C4-2B (cell line): ENCODE measurements at regions not wholly inside any gene's neighbourhood (a gene's known extent, or its start where the extent isn't known, plus 50 kb on each side); places are given as distances from the start of the nearest gene placed in this dataset.

Experiments used
- H3K27ac ChIP-seq: fragments of 450-650 bp; 2 replicates; pipeline ENCODE4 v1.5.1; 2017
- ZFX ChIP-seq: fragments of 450-650 bp; IDR thresholded peaks from 2 replicates; pipeline ENCODE4 v1.6.1; 2017
- TF ChIP-seq, protein P1 (sequence below): fragments of 450-650 bp; conservative IDR thresholded peaks from 2 replicates; pipeline ENCODE4 v1.5.1; 2017; ENCODE audit warnings: mild to moderate bottlenecking

DNA sequence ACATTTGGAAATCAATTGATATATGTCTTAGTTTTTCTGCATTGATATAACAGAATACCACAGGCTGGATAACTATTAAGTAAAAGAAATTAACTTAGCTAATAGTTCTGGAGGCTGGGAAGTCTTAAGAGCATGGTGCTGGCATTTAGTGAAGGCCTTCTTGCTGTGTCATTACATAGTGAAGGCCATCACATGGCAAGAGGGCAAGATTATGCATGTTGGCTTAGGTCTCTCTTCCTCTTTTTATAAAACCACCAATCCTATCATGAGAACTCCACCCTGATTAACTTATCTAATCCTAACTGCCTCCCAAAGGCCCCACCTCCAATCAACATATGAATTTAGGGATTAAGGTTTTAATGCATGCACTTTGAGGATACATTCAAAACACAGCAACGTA, 225.5 kb upstream of the VRK2 start:
- H3K27ac ChIP-seq = no peak overlapping the region
- TF ChIP-seq, protein P1, sequence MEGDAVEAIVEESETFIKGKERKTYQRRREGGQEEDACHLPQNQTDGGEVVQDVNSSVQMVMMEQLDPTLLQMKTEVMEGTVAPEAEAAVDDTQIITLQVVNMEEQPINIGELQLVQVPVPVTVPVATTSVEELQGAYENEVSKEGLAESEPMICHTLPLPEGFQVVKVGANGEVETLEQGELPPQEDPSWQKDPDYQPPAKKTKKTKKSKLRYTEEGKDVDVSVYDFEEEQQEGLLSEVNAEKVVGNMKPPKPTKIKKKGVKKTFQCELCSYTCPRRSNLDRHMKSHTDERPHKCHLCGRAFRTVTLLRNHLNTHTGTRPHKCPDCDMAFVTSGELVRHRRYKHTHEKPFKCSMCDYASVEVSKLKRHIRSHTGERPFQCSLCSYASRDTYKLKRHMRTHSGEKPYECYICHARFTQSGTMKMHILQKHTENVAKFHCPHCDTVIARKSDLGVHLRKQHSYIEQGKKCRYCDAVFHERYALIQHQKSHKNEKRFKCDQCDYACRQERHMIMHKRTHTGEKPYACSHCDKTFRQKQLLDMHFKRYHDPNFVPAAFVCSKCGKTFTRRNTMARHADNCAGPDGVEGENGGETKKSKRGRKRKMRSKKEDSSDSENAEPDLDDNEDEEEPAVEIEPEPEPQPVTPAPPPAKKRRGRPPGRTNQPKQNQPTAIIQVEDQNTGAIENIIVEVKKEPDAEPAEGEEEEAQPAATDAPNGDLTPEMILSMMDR = no peak
- no peak for TF ChIP-seq ZFX

DNA sequence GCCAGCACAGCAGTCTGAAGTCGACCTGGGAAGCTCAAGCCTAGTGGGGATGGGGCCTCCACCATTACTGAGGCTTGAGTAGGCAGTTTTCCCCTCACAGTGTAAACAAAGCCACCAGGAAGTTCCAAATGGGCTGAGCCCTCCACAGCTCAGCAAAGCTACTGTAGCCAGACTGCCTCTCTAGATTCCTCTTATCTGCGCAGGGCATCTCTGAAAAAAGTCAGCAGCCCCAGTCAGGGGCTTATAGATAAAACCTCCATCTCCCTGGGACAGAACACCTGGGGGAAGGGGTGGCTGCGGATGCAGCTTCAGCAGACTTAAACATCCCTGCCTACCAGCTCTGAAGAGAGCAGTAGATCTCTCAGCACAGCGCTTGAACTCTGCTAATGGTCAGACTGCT, 218.4 kb upstream of the VRK2 start:
- TF ChIP-seq, protein P1 = no peak
- no peak for TF ChIP-seq ZFX

GRCh38 chr2:57834666-57835065, 211.9 kb upstream of the VRK2 start:
- H3K27ac ChIP-seq = no peak overlapping the region
- TF ChIP-seq, protein P1 = no peak
- TF ChIP-seq ZFX = no peak

More for the DNA sequence above, 218.4 kb upstream of the VRK2 start:
- H3K27ac ChIP-seq = no peak overlapping the region

DNA sequence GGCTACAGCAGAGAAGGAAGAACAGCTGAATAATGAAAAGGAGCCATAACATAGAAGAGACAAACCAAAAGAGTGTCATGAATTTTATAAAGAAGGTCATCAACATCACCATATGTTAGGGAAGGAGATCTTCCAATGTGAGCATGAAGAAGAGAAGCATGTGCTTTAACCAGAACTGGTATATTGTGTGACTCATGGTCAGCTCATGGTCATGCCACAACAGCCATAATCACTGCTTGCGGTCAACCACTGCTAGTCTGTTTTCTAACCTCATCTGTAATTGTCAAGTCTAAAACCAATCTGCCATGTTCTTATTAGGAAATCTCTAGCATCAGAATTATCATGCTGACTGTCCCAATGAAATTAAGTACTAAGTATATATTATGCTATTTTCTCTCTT, 204.1 kb upstream of the VRK2 start:
- H3K27ac ChIP-seq = no peak overlapping the region
- TF ChIP-seq, protein P1 = no peak
- no peak for TF ChIP-seq ZFX

DNA sequence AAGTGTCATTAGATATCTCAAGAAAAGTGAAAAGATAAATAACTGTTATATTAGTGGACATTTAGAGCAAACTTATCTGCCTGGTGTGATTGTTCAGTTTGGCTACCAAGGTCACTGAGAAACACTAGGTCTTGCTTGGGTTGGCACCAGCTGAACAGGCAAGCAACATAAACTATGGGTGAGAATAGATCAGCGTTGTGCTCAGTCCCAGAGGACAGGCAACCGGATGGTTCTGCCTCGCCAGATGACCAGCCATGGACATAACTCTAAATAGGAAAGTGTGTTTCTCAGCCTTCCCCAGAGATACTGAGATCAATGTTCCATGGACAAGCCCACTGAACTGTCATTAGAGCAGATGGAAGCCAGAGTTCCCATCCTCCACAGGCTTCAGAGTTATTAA, 203.4 kb upstream of the VRK2 start:
- no peak for TF ChIP-seq ZFX
- TF ChIP-seq, protein P1 = no peak

GRCh38 chr2:57848723-57849122, 197.9 kb upstream of the VRK2 start:
- TF ChIP-seq, protein P1 = no peak
- no peak for TF ChIP-seq ZFX
- no peak overlapping the region for H3K27ac ChIP-seq

More for the DNA sequence above, 203.4 kb upstream of the VRK2 start:
- H3K27ac ChIP-seq = no peak overlapping the region

DNA sequence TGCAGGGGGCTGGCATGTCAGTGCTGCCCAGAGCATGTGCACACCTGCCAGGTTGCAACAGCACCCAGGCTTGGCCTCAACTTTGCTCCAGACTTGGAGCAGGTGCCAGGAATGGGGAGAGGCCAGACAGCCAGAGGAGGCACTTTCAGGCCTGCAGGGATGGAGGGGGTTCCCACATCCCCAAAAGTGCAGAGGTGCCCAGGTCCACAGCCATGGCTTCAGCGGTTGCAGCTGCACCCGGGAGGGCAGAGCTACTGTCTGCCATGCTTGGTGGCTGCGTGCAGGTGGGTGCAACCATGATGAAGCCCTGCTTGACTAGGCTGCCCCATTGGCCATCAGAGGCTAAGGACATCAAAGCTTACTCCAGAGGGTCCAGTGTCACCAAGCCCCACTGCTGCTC, 196.8 kb upstream of the VRK2 start:
- TF ChIP-seq, protein P1 = no peak
- no peak for TF ChIP-seq ZFX
- H3K27ac ChIP-seq = no peak overlapping the region
